B cell (primary cell): ENCODE measurements at regions not wholly inside any gene's neighbourhood (a gene's known extent, or its start where the extent isn't known, plus 50 kb on each side); places are given as distances from the start of the nearest gene placed in this dataset.

Experiments
- ATAC-seq: fragments of 200-7000 bp; cut with Tn5 transposase; one replicate; pipeline ENCODE4 v1.10.0; 2021; ENCODE audit warnings: low read depth, mild to moderate bottlenecking, moderate number of reproducible peaks, moderate library complexity
- CTCF ChIA-PET: fragments of 350-600 bp; sonication (Branson Sonifier 250); formaldehyde crosslinking; loops from one replicate; lab custom pipeline; 2021; ENCODE audit warnings: antibody characterized with exemption, inconsistent platforms; lab: Charles Lee
- POLR2A ChIA-PET: fragments of 350-600 bp; sonication (Branson Sonifier 250); formaldehyde crosslinking; loops from one replicate; lab custom pipeline; 2021; ENCODE audit warnings: antibody characterized with exemption; lab: Charles Lee
- DNase-seq: peaks from one replicate; pipeline ENCODE4 v3.0.0; 2013
- H2AFZ ChIP-seq: 2 replicates; pipeline ENCODE4 v1.6.1; 2012; ENCODE audit warnings: mild to moderate bottlenecking, low read depth, low read length; ENCODE audit not compliant: insufficient read depth, poor library complexity, severe bottlenecking
- H3K27ac ChIP-seq, 2 donors: 1 replicate in 1 of 2; 2 replicates in 1 of 2; pipeline ENCODE4 v1.5.1; 2012 to 2013; ENCODE audit warnings: low read length in 2 of 2, mild to moderate bottlenecking in 2 of 2, moderate library complexity in 1 of 2
- H3K27me3 ChIP-seq, 4 experiments: fragments of 200-600 bp in 1 of 4; sonication (generic) in 1 of 4; replicated peaks in 1 of 4; 1 replicate in 2 of 4; 2 replicates in 2 of 4; pipeline versions ENCODE4 v1.6.1 to v1.7.0; 2013 to 2016; ENCODE audit warnings: low read length in 3 of 4, mild to moderate bottlenecking in 2 of 4, mixed read lengths in 1 of 4, moderate library complexity in 1 of 4; ENCODE audit not compliant: insufficient read depth in 4 of 4, control insufficient read depth in 3 of 4; ENCODE audit errors: control extremely low read depth in 1 of 4
- H3K36me3 ChIP-seq, 2 experiments: replicated peaks in 1 of 2; 1 replicate in 1 of 2; 2 replicates in 1 of 2; pipeline versions ENCODE4 v1.6.1 to v1.7.1; 2013; ENCODE audit warnings: low read length in 1 of 2; ENCODE audit not compliant: insufficient read depth in 2 of 2, control insufficient read depth in 1 of 2; ENCODE audit errors: control extremely low read depth in 1 of 2, extremely low read depth in 1 of 2
- H3K4me1 ChIP-seq, 2 donors: fragments of 200-600 bp in 1 of 2; sonication (generic) in 1 of 2; 1 replicate in 1 of 2; 2 replicates in 1 of 2; pipeline versions ENCODE4 v1.5.1 to v1.6.1; 2013 to 2017; ENCODE audit warnings: low read length in 2 of 2; ENCODE audit not compliant: control insufficient read depth in 2 of 2, insufficient read depth in 2 of 2
- H3K4me2 ChIP-seq: replicated peaks from 2 replicates; pipeline ENCODE3; 2012; ENCODE audit warnings: mild to moderate bottlenecking, low read depth, low read length; ENCODE audit not compliant: poor library complexity, severe bottlenecking
- H3K4me3 ChIP-seq, 5 experiments: fragments of 200-600 bp in 1 of 5; sonication (generic) in 1 of 5; 1 replicate in 3 of 5; 2 replicates in 2 of 5; pipeline versions ENCODE4 v1.5.1 to v1.7.0; 2011 to 2016; ENCODE audit warnings: low read length in 4 of 5, mild to moderate bottlenecking in 4 of 5, low read depth in 2 of 5, control low read depth in 1 of 5, moderate library complexity in 1 of 5; ENCODE audit not compliant: insufficient read depth in 1 of 5; ENCODE audit errors: control extremely low read depth in 1 of 5, extremely low read depth in 1 of 5
- H3K79me2 ChIP-seq: fragments of 200-600 bp; sonication (generic); one replicate; pipeline ENCODE4 v1.6.0; 2016; ENCODE audit warnings: low read length; ENCODE audit not compliant: control insufficient read depth, insufficient read depth
- H3K9ac ChIP-seq: fragments of 200-600 bp; sonication (generic); 2 replicates; pipeline ENCODE4 v1.6.1; 2017; ENCODE audit warnings: mild to moderate bottlenecking, low read length, moderate library complexity
- H3K9me3 ChIP-seq, 3 donors: one replicate each; pipeline versions ENCODE4 v1.6.1 to v1.7.1; 2013; ENCODE audit warnings: low read length in 2 of 3; ENCODE audit not compliant: control insufficient read depth in 2 of 3, insufficient read depth in 1 of 3; ENCODE audit errors: control extremely low read depth in 1 of 3
- H4K20me1 ChIP-seq: 2 replicates; pipeline ENCODE4 v1.6.0; 2012; ENCODE audit warnings: mild to moderate bottlenecking, low read length; ENCODE audit not compliant: insufficient read depth, control insufficient read depth, poor library complexity, severe bottlenecking
- H3K27ac Mint-ChIP-seq: one replicate; pipeline ENCODE4 v1.8.0; 2021; ENCODE audit warnings: mixed read lengths
- H3K27me3 Mint-ChIP-seq: one replicate; pipeline ENCODE4 v1.8.0; 2021; ENCODE audit warnings: mixed read lengths
- H3K4me1 Mint-ChIP-seq: one replicate; pipeline ENCODE4 v1.8.0; 2021; ENCODE audit warnings: mixed read lengths
- H3K4me3 Mint-ChIP-seq: one replicate; pipeline ENCODE4 v1.8.0; 2021; ENCODE audit warnings: mixed read lengths
- H3K9me3 Mint-ChIP-seq: one replicate; pipeline ENCODE4 v1.8.0; 2022; ENCODE audit warnings: mixed read lengths; ENCODE audit not compliant: insufficient read depth
- CTCF ChIP-seq: fragments of 200-600 bp; IDR thresholded peaks from one replicate; pipeline ENCODE4 v1.8.0; 2022; ENCODE audit warnings: antibody characterized with exemption, mild to moderate bottlenecking
- EZH2 ChIP-seq: IDR thresholded peaks from 2 replicates; pipeline ENCODE4 v1.6.1; 2012; ENCODE audit warnings: borderline replicate concordance, low read depth, mild to moderate bottlenecking, moderate library complexity, low read length; ENCODE audit not compliant: insufficient read depth, poor library complexity, severe bottlenecking
- WGBS: methylation state at CpG from one replicate; pipeline ENCODE4 v1.1.5; 2013; ENCODE audit warnings: missing lambda C conversion rate; ENCODE audit not compliant: insufficient coverage; 5-methylcytosine and 5-hydroxymethylcytosine counted together
- intact Hi-C: fragments of 100-400 bp; cut with micrococcal nuclease; formaldehyde crosslinking; loops from one replicate; pipeline ENCODE4 v1.10.0; 2022

- WGBS, result 76% methylated on average over 3 of the region's 3 CpGs
- H3K4me3 Mint-ChIP-seq, result no peak overlapping the region
- H3K9me3 Mint-ChIP-seq, result no peaks in the 10 kb centered on the region
- ATAC-seq, result no peak
- H3K4me2 ChIP-seq, result no peak overlapping the region
- H3K27me3 Mint-ChIP-seq, result no peaks in the 10 kb centered on the region
- H3K79me2 ChIP-seq, result no peaks in the 10 kb centered on the region
- DNase-seq, result no peak
- H2AFZ ChIP-seq, result no peak overlapping the region
- H3K4me3 ChIP-seq, result no peak overlapping the region
- TF ChIP-seq CTCF (no peak), EZH2 (no peak)
- H3K36me3 ChIP-seq, result no peaks in the 10 kb centered on the region
- ChIA-PET POLR2A (no interaction called here), CTCF (no interaction called here)
- intact Hi-C loops, result no loop called here
- no peaks in the 10 kb centered on the region for H3K27me3 ChIP-seq
- H3K4me1 ChIP-seq, result no peaks in the 10 kb centered on the region
- no peaks in the 10 kb centered on the region for H4K20me1 ChIP-seq
- no peak overlapping the region for H3K27ac Mint-ChIP-seq
- no peaks in the 10 kb centered on the region for H3K4me1 Mint-ChIP-seq
- no peak overlapping the region for H3K9ac ChIP-seq
- no peak overlapping the region for H3K27ac ChIP-seq
- H3K9me3 ChIP-seq, result peaks cover 0 to 8% (median 0%) of the 10 kb centered on the region in 3 donors
These were observed 122.9 kb upstream of the PTPRG start for GRCh38 chr3:61438253-61439121.

DNA sequence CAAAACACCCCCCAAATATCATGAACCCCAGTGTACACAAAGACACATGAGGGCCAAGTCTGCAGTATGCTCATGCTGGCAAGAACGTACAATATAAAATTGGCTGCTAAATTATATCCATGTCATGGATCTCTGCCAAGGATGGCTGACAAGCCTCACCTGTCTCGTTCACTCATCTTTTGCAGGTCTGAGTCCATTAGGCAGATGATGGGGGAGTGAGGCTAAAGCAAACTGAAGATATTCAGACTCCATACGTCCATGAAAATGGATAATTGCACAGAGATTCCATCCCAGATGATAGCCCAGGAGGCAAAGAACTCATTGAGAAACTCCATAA, 122.3 kb upstream of the PTPRG start:
- no peaks in the 10 kb centered on the region for H3K27me3 ChIP-seq
- TF ChIP-seq CTCF (no peak), EZH2 (no peak)
- Mint-ChIP-seq H3K4me1 (no peaks in the 10 kb centered on the region), H3K27me3 (no peaks in the 10 kb centered on the region), H3K4me3 (no peak overlapping the region), H3K9me3 (no peaks in the 10 kb centered on the region), H3K27ac (no peak overlapping the region)
- no peak overlapping the region for H3K27ac ChIP-seq
- intact Hi-C loops, result no loop called here
- ATAC-seq, result no peak
- 86% methylated on average over 2 of the region's 3 CpGs for WGBS
- no peaks in the 10 kb centered on the region for H3K4me1 ChIP-seq
- H3K4me3 ChIP-seq, result no peak overlapping the region
- no peak overlapping the region for H3K9ac ChIP-seq
- H4K20me1 ChIP-seq, result no peaks in the 10 kb centered on the region
- H3K9me3 ChIP-seq, result peaks cover 0 to 8% (median 0%) of the 10 kb centered on the region in 3 donors
- H3K4me2 ChIP-seq, result no peak overlapping the region
- ChIA-PET CTCF (no interaction called here), POLR2A (no interaction called here)
- no peaks in the 10 kb centered on the region for H3K36me3 ChIP-seq
- no peaks in the 10 kb centered on the region for H3K79me2 ChIP-seq
- DNase-seq, result no peak
- H2AFZ ChIP-seq, result no peak overlapping the region
